ENCODE measurements at regions not wholly inside any gene's neighbourhood (a gene's known extent, or its start where the extent isn't known, plus 50 kb on each side); places are given as distances from the start of the nearest gene placed in this dataset.
"Not testable (repeated sequence)": the region's sequence is repeated elsewhere in the genome, so short reads cannot be mapped to it uniquely, and the experiment has no call there.

DNA sequence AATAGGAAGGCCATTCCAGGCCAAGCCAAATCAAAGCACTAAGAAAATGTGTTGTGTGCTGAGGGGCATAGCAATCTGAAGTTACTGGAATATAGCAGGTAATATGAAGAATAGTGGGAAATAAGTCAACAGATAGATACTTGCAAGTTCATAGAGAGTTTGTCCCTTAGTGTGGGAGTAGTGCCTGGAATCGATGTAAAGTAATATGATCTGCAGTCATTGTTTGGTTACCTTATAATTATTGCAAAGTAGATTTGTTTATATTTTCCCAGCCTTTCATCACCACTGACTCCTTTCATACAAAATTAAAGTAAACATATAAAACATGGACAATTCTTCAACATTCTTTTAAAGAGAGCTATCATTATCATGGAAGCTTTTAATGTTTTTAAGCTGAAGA, 420.9 kb upstream of the NECTIN3 start:
- H3K4me3 ChIP-seq (ENCODE audit: low read length), result no peak overlapping the region
- no peak for DNase-seq (ENCODE audit: low read depth, low spot score)

DNA sequence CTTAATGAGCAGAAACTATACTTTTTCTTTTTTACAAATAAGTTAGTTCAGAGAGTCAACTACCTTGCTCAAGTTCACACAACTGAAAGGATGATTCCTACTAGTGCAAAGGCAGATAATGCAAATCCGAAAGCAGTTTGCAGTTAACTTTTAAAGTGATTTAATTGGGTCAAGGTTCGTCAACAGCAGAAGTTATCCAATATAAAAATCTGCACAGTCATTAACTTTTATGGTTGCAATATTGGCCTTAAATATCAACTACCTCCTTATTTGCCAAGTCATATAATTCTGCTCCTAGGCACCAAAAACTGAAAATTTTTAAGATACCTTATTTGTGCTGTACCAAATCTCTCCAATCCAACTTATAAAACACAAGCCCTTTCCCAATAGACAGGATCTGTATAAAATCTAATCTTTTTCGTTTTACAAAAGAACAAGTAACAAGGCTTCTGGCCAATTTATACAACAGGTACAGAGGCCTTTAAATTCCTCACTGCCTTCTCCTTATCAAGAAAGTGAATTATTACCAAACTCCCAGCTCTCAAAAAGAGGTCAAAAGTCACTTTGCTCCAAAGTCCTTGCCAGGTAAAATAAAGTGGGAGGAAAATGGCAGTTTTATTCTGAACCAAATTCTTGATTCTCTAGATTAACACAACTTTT, 416.6 kb upstream of the NECTIN3 start:
- DNase-seq (ENCODE audit: low read depth, low spot score), result no peak
- H3K4me3 ChIP-seq (ENCODE audit: low read length), result no peak overlapping the region

DNA sequence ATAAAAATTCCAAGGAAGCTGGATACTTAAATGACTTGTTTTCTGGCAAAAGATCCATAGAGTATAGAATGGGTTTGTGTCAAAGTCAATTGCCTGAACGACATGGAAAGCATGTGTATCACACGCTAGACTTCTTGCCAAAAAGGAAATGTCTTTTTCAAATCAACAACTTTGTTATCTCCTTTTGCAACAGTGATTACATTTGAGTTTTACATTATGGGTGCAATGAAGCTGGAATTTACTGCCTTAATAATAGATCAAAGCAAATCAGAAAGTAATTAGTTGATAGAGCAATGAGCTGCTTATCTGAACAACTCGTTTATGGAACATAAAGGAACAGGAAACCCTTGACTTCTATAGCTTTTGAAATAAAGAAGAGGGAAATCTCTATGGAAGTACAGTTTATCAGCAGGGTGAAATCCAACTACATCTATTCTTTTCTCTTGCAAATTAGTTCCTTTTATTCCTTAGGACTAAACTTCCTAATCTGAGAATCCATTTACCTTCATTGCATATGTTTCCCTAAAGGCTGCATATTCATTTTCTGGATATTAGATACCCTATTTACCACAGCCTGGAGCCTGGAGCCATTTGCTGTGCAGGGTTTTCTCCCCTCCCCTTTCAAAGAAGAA, 415.1 kb upstream of the NECTIN3 start:
- H3K4me3 ChIP-seq (ENCODE audit: low read length), result no peak overlapping the region
- no peak for DNase-seq (ENCODE audit: low read depth, low spot score)

DNA sequence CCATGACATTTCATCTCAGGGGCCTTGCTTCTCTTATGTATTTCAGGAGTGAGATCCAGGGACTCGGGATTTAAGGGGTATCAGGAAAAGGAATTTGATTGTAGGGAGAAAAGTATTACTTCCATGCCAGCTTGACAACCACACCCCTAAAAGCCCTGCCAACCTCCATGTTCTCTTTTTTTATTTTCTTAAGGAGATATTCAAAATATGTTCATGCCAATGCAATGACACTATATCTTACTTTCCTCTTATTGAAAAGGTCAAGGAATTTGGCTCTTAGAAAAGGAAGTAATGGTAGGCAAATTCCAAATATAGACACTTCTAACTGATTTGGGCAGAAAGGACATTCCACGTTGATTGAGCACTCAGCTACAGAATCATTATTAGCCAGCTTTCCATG, 407.5 kb upstream of the NECTIN3 start:
- DNase-seq (ENCODE audit: low read depth, low spot score), result no peak
- H3K4me3 ChIP-seq (ENCODE audit: low read length), result no peak overlapping the region

DNA sequence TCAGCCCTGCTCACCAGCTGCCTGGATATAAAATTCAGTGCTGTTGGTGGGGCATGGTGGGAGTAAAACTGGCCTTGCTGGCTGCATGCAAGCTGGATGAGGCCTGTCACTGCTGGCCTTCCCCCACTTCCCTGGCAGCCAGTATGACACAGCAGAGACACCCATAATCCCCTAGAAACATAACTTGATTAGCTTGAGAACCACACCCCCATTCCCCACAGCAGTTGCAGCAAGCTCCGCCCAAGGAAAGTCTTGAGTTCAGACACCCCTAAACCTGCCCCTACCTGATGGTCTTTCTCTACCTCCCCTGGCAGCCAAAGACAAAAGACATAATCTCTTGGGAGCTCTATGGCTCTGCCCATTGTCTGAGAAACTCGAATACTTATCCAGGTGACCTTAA, 405.1 kb upstream of the NECTIN3 start:
- no peak for DNase-seq (ENCODE audit: low read depth, low spot score)
- no peak overlapping the region for H3K4me3 ChIP-seq (ENCODE audit: low read length)

DNA sequence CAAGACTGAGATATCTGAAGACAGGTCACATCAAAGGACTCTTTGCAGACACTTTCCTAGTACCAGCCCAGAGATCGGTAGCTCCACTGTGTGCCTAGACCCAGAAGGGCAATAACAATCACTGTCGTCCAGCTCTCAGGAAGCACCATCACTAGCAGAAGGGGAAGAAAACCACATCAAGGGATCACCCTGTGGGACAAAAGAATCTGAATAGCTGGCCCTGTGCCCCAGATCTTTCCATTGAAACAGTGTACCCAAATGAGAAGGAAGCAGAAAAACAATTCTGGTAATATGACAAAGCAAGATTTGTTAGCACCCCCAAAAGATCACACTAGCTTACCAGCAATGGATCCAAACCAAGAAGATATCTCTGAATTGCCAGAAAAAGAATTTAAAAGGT, 404.4 kb upstream of the NECTIN3 start:
- H3K4me3 ChIP-seq (ENCODE audit: low read length), result no peak overlapping the region
- DNase-seq (ENCODE audit: low read depth, low spot score), result no peak

DNA sequence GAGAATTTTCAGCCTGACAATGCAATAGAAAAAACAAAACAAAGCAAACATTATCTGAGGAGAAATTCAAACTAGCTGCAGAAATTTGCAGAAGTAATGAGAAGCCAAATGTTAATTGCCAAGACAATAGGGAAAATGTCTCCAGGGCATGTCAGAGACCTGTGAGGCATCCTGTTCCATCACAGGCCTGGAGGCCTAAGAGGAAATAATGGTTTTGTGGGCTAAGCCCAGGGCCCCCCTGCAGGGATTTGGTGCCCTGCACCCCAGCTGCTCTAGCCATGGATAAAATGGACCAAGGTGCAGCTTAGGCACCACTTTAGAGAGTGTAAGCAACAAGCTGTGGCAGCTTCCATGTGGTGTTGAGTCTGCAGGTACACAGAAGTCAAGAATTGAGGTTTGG, 401.2 kb upstream of the NECTIN3 start:
- no peak overlapping the region for H3K4me3 ChIP-seq (ENCODE audit: low read length)

DNA sequence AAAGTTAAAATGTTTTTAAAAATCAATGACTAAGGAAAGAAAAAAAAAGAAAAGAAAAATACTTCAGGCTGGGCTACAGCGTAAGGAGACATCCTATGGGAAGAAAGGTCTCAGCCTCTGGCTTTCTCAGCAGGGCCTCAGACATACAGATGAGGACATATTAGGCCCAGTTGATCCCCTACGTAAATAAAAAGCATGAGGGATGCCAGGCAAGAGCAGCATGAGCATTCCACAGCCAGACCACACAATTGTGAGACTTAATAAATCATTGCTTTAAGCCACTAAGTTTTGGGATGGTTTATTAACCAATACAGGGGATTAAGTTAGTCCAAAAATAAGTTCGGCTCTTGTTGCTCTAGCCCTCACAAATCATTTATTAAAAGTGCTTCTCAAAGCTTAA, 394.1 kb upstream of the NECTIN3 start:
- DNase-seq (ENCODE audit: low read depth, low spot score), result no peak

More for the DNA sequence above, 401.2 kb upstream of the NECTIN3 start:
- DNase-seq (ENCODE audit: low read depth, low spot score), result no peak

DNA sequence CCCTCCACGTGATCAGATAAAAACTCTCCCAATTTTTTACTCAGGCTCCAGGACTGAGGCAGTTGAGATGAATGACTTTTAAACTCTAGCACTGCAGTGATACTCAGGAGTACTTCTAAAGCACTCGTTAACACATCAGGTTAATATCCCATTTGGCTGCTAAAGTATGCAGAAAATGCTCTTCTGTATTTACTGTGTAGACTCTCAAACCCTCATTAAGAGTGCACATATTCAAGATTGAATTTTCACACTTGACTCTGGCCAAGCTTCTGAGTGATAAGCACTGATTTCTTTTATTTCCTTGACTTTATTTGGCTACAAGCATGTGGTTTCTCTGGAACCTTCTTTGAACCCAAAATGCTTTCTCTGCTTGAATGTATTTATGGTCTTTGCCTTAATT, 392.3 kb upstream of the NECTIN3 start:
- no peak overlapping the region for H3K4me3 ChIP-seq (ENCODE audit: low read length)
- DNase-seq (ENCODE audit: low read depth, low spot score), result no peak

More for the DNA sequence above, 394.1 kb upstream of the NECTIN3 start:
- no peak overlapping the region for H3K4me3 ChIP-seq (ENCODE audit: low read length)

DNA sequence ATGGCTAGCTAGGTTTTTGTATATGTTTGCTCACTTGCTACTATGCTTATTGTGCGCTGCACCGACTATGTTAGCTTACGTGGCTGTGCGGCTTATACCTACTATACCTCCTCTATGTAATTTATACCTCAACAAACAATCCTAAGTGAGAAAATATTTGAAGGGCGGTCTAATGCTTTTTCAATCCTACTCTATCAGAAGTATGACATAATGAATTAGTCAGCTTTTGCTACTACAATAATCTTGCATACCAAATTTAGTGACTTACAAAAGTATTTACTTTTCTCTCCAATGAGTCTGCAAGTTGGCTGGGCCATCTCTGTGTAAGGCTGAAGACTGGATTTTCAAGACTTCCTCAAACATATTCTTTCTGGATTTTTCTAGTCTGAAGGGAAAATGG, 391.2 kb upstream of the NECTIN3 start:
- no peak for DNase-seq (ENCODE audit: low read depth, low spot score)
- no peak overlapping the region for H3K4me3 ChIP-seq (ENCODE audit: low read length)

DNA sequence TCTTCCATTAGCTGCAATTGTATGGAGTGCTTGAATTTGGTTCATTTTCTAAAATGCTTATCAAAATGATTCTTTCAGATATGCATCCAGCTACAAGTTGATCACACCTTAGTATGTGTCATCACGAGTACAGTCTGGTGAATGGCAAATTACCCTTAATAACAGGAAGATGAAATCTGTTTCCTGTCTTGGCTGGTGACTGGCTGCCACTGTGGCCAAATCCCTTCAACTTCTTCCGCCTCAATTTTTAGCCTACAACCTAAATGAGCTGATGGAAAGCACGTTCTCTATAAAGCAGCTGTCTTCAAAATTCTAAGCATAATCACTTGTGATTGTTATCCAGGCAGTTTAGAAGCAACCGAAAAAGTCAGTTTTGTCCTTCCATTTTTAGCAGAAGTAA, 387.1 kb upstream of the NECTIN3 start:
- DNase-seq (ENCODE audit: low read depth, low spot score), result no peak
- H3K4me3 ChIP-seq (ENCODE audit: low read length), result no peak overlapping the region

DNA sequence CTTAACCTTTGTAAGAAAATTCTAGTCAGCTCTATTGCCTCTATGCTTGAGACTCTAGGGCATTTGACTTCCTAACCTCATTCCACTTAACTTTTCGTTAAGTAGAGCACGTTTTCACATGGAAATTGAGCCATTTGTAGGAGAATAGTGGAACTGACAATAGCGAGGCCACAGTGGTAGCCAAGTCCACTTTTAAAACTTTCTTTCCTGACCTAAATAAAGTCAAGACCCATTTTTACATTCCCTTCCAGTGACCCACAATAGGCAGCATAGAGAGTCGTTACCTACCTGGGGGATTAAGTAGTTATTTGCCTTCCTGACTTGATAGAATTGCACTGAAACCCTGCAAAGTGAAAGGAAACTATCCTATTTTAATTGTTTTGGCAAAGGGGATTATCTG, 386.0 kb upstream of the NECTIN3 start:
- no peak overlapping the region for H3K4me3 ChIP-seq (ENCODE audit: low read length)

DNA sequence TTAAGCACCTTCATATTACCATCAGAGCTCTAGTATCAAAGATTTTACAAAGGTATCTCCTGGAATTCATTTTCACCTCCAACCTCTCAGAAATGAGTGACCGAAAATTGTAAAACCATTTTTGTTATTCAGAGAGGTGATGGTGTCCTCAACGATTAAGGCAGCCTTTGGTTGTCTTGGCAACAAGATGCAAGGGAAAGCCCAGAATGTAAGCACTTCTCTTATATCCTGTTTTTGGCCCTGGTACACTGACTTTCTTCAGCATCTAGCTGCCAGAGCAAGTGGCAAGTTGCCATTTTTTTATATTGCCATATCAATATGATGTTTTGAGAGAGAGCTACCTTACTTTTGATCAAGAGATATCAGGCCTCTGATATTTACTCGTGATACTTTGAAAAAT, 384.9 kb upstream of the NECTIN3 start:
- no peak for DNase-seq (ENCODE audit: low read depth, low spot score)
- H3K4me3 ChIP-seq (ENCODE audit: low read length), result no peak overlapping the region

More for the DNA sequence above, 386.0 kb upstream of the NECTIN3 start:
- DNase-seq (ENCODE audit: low read depth, low spot score), result no peak

DNA sequence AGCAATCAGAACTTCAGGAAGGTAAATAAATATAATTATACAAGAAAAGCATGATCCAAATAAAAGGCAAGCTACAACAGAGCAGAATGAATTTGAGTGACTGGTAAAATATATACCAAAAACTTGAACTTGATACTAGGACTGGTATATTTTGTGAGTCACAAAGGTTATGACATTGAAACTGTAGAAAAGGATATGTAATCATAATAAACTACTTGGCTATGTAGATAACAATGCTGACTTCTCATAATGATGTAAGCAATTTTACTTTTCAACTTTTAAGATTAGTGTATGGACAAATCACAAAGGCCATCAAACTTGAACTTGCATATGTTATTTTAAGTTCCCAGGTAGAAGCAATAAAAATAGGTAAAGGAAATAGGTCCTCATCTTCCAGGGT, 384.5 kb upstream of the NECTIN3 start:
- no peak for DNase-seq (ENCODE audit: low read depth, low spot score)
- no peak overlapping the region for H3K4me3 ChIP-seq (ENCODE audit: low read length)

DNA sequence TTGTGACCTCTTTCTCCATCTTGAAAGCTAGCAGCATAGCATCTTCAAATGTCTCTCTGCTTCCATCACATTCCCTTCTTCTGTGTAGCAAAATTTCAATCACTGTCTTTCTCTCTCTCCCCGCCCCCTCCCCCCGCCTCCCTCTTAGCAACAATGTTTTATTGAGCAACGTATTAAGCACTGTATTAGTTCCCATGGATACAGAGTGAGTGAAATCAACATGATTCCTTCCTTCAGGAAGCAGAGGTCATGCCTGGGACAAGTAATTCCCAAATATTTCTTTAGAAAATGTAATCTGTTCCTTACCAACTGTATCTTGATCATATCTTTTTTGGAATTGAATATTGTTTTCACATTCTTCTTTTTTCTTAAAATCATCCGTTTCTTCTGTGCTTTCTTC, 373.7 kb upstream of the NECTIN3 start:
- H3K4me3 ChIP-seq (ENCODE audit: low read length), result no peak overlapping the region
- DNase-seq (ENCODE audit: low read depth, low spot score), result no peak

DNA sequence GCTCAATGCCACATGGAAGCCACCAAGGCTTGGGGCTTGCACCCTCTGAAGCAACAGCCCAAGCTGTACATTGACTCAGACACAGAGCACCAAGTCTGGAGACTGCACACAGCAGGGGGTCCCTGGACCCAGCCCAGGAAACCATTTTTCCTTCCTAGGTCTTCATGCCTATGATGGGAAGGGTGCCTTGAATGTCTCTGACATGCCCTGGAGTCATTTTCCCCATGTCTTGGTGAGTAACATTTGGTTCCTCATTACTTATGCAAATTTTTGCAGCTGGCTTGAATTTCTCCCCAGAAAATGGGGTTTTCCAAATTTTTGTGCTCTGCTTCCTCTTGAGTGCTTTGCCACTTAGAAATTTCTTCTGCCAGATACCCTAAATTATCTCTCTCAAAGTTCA, 367.3 kb upstream of the NECTIN3 start:
- not testable (repeated sequence) for DNase-seq (ENCODE audit: low read depth, low spot score); H3K4me3 ChIP-seq (ENCODE audit: low read length)

DNA sequence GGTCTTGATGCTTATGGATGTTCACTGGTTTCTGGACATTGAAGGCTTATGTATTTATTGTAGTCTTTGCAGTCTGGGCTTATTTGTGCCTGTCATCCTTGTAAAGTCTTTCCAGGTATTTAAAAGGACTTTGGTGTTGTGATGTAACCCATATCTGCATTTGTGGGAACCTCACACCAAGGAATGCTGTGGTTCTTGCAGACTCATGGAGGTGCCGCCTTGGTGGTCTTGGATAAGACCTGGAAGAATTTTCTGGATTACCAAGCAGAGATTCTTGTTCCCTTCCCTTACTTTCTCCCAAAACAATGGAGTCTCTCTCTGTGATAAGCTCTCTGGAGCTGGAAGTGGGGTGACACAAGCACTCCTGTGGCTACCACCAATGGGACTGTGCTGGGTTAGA, 363.5 kb upstream of the NECTIN3 start:
- no peak overlapping the region for H3K4me3 ChIP-seq (ENCODE audit: low read length)
- DNase-seq (ENCODE audit: low read depth, low spot score), result no peak

DNA sequence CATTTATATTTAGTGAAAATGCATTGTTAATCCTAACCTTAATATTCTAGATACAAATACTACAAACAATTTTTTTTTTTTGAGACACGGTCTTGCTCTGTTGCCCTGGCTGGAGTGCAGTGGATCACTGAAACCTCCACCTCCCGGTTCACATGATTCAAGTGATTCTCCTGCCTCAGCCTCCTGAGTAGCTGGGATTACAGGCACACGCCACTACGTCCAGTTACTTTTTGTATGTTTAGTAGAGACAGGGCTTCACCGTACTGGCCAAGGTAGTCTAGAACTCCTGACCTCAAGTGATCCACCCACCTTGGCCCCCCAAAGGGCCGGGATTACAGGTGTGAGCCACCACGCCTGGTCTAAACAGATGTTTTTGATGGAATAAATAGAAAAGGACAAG, 361.5 kb upstream of the NECTIN3 start:
- DNase-seq (ENCODE audit: low read depth, low spot score), result no peak
- H3K4me3 ChIP-seq (ENCODE audit: low read length), result no peak overlapping the region

DNA sequence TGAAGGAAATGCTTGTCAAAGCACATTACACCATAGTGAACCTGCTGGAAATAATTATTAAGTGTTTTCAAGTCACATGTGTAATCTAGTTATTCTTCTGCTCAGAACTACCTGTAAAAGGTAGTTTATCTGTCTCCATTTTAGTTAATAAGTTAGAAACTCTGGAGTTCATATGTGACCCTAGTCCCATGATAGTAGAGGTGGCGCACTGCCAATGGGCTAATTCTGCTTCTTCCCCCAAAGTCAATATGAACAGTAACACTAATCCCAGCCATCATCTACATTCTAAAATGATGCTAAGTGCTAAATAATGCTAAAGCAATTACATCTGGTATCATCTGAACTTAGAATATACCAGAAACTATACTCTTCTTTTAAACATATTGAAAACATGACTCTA, 361.0 kb upstream of the NECTIN3 start:
- H3K4me3 ChIP-seq (ENCODE audit: low read length), result no peak overlapping the region
- no peak for DNase-seq (ENCODE audit: low read depth, low spot score)

DNA sequence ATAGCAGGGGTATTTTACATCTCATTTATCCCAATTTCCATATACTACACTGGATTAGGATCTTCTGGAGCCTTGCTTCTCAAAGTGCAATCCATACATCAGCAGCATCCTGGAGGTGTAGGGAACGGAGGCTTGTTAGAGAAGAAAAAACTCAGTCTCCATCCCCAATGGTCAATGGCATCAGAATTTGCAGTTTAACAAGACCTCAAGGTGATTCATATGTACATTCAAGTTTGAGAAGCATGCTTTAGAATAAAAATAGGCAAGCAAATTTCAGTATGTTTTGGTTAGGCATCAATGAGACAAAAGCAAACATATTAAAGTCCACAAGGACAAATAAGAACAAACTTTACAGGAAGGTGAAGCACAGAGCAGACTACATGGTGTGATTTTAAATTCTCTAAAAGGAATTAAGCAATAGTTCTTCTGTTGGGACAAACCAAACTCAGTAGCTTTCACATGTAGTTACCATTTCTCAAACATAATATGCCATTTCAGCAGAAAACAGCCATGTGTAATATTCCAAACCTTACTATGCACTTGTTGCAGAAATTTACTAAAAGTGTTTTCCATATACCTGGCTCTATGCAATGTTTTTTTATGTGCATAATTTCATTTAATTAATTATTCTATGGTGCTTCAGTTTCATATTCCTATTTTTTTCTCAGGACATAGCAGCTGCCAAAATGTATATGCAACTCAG, 360.3 kb upstream of the NECTIN3 start:
- no peak for DNase-seq (ENCODE audit: low read depth, low spot score)
- H3K4me3 ChIP-seq (ENCODE audit: low read length), result no peak overlapping the region
